IMR-90 (cell line): ENCODE measurements at regions not wholly inside any gene's neighbourhood (a gene's known extent, or its start where the extent isn't known, plus 50 kb on each side); places are given as distances from the start of the nearest gene placed in this dataset.
A peak's percentile ranks its signal among the peaks of the same experiment; 100 is the strongest.

Experiments
- CHD1 ChIP-seq: IDR thresholded peaks from 2 replicates; pipeline ENCODE4 v1.6.1; 2012; ENCODE audit warnings: low read depth, low read length, improper control_type of control experiment
- CTCF ChIP-seq: conservative IDR thresholded peaks from 2 replicates; pipeline ENCODE4 v1.5.1; 2012; ENCODE audit warnings: mild to moderate bottlenecking, low read depth, low read length, improper control_type of control experiment
- ELK1 ChIP-seq: fragments of 150-350 bp; IDR thresholded peaks from 2 replicates; pipeline ENCODE4 v1.6.1; 2016; ENCODE audit warnings: low read depth, mild to moderate bottlenecking, low read length, moderate library complexity, borderline replicate concordance
- FOS ChIP-seq: fragments of 150-350 bp; IDR thresholded peaks from 2 replicates; pipeline ENCODE4 v1.6.1; 2016; ENCODE audit warnings: low read depth, low read length
- MXI1 ChIP-seq: IDR thresholded peaks from 2 replicates; pipeline ENCODE4 v1.6.1; 2012; ENCODE audit warnings: low read depth, mild to moderate bottlenecking, low read length, moderate library complexity, borderline replicate concordance
- POLR2A ChIP-seq: IDR thresholded peaks from 2 replicates; pipeline ENCODE4 v1.6.1; 2012; ENCODE audit warnings: mild to moderate bottlenecking, low read depth, low read length
- RAD21 ChIP-seq: IDR thresholded peaks from 2 replicates; pipeline ENCODE4 v1.6.1; 2012; ENCODE audit warnings: low read length, improper control_type of control experiment
- RFX5 ChIP-seq: IDR thresholded peaks from 2 replicates; pipeline ENCODE4 v1.8.0; 2012; ENCODE audit warnings: low read depth, mild to moderate bottlenecking, low read length, moderate library complexity
- USF2 ChIP-seq: fragments of 150-350 bp; IDR thresholded peaks from 2 replicates; pipeline ENCODE4 v1.6.1; 2017; ENCODE audit warnings: mild to moderate bottlenecking, antibody characterized with exemption, low read length, low read depth

DNA sequence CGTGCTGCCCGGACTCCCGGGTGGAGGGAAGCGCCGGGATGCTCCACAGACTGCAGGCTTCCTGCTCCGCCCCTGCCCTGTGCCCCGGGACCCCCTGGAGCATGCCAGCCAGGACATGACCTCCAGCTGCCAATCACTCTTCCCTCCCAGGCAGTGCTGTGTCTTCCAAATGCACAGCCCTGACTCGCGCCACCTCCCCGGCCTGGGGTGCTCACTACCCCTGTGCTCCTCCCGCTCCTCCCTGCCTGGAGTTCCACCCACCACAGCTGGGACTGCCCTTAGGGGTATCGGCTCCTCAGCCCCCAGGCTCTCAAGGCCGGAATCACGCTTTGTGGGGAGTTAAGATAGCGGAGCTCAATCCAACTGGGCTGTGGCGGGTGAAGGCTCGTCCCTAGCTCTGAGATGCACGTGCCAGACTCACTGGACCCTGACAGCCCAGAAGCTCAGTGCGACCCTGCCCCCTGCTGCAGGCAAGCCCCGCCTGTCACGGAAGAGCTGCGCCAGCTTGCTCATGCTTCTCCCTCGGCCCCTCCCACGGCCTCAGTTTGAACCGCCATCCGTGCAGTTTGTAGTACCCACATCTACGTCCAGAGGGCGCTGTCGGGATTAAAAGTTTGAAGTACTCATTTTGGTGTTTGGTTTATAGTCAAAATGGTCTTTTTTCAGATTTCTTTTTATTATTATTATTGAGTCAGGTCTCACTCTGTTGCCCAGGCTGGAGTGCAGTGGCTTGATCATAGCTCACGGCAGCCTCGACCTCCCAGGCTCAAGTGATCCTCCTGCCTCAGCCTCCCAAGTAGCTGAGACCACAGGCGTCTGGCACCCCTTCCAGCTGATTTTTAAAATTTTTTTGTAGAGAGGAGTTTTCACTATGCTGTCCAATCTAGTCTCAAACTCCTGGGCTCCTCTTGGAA lies 142.5 kb upstream of the TCERG1L start:
- no peak for TF ChIP-seq POLR2A
- TF ChIP-seq CTCF = peak; percentile 14; the same call in 1 of the 2 replicates
- TF ChIP-seq MXI1 = no peak
- TF ChIP-seq RFX5 = no peak
- TF ChIP-seq ELK1 = no peak
- TF ChIP-seq FOS = no peak
- TF ChIP-seq USF2 = no peak
- TF ChIP-seq CHD1 = no peak
- no peak for TF ChIP-seq RAD21
